ENCODE measurements at regions not wholly inside any gene's neighbourhood (a gene's known extent, or its start where the extent isn't known, plus 50 kb on each side); places are given as distances from the start of the nearest gene placed in this dataset.

DNA sequence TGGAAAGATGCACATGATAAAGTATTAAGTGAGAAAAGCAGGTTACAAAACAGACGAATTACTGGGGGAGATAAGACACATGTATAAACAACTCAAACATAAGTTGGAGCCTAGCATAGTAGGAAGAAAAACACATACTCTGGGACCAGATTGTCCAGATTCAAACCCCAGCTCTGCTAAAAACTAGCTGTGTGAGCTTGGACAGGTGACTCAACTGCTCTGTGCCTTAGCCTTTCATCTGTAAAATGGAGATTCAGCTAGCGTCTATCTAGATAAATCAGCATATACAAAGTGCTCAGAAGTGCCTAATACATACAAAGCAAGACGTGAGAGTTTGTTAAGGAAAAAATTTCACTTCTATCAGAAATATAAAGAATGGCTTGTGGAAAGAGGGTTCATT lies 254.0 kb upstream of the POU3F1 start:
- Histone ChIP-seq H3K4me3 (ENCODE audit: low read depth in 1 of 3, low read length in 3 of 3) (no peak overlapping the region), H3K27ac (ENCODE audit: low read depth in 1 of 3, low read length in 2 of 3) (no peak overlapping the region), H3K27me3 (ENCODE audit: control insufficient read depth in 3 of 3, insufficient read depth in 3 of 3, low read length in 3 of 3) (peaks cover 0 to 4% (median 0%) of the 10 kb centered on the region in 3 donors), H3K36me3 (ENCODE audit: control insufficient read depth in 3 of 3, insufficient read depth in 2 of 3, low read depth in 1 of 3, low read length in 3 of 3) (no peaks in the 10 kb centered on the region), H3K9me3 (ENCODE audit: control insufficient read depth in 2 of 2, insufficient read depth in 1 of 2, low read depth in 1 of 2, low read length in 1 of 2) (no peaks in the 10 kb centered on the region), H3K4me1 (ENCODE audit: control insufficient read depth in 3 of 3, insufficient read depth in 2 of 3, low read depth in 1 of 3, low read length in 2 of 3) (no peaks in the 10 kb centered on the region)
- 52 to 55% (median 54%) methylated on average over 3 of the region's 3 CpGs for WGBS, 3 donors
- DNase-seq (no peak), FAIRE-seq (no peak)

DNA sequence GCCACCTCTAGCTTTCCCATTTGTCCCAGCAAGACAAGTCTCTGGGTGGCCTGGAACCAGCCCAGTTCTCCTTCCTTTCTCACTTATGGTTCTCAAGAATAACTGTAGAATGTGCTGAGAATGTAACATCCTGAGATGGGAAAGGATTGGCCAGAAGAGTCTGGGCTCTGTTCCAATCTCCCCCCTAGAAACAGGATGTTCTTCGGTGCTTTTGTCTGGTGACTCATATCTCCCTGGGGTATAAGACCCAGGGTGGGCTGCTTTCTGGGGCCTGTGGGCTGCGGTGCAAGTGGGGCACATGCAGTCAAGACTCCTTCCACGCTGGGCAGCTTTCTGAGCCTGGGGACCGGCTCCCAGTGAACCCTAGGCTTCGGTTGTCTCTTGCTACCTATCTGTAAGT lies 251.2 kb upstream of the POU3F1 start:
- whole genome bisulfite sequencing, 3 donors = 69 to 72% (median 71%) methylated on average over 5 of the region's 5 CpGs
- no peaks in the 10 kb centered on the region for H3K4me1 ChIP-seq (ENCODE audit: control insufficient read depth in 3 of 3, insufficient read depth in 2 of 3, low read depth in 1 of 3, low read length in 2 of 3)
- peaks cover 0 to 7% (median 4%) of the 10 kb centered on the region in 3 donors for H3K27me3 ChIP-seq (ENCODE audit: control insufficient read depth in 3 of 3, insufficient read depth in 3 of 3, low read length in 3 of 3)
- no peak overlapping the region for H3K27ac ChIP-seq (ENCODE audit: low read depth in 1 of 3, low read length in 2 of 3)
- no peaks in the 10 kb centered on the region for H3K9me3 ChIP-seq (ENCODE audit: control insufficient read depth in 2 of 2, insufficient read depth in 1 of 2, low read depth in 1 of 2, low read length in 1 of 2)
- H3K4me3 ChIP-seq (ENCODE audit: low read depth in 1 of 3, low read length in 3 of 3) = no peak overlapping the region
- H3K36me3 ChIP-seq (ENCODE audit: control insufficient read depth in 3 of 3, insufficient read depth in 2 of 3, low read depth in 1 of 3, low read length in 3 of 3) = no peaks in the 10 kb centered on the region
- FAIRE-seq (no peak), DNase-seq (no peak)

DNA sequence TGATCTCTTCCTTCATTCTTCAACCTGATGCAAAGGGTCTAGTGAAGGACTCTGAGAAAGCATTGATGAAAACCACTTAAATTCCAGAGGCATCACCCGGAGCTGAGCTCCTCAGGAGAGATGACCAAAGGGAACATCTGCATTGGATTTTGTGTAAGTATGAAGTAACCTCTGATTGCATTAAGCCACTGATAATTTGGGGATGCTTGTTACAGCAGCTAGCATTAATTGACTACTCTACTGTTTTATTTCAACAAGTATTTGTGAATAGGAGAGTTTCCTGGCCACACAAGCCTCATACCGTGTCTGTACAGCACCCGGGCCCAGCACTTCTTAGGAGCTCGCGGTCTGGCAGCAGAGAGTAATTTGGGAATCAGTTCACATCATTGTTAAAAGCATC lies 250.7 kb upstream of the POU3F1 start:
- no peaks in the 10 kb centered on the region for H3K9me3 ChIP-seq (ENCODE audit: control insufficient read depth in 2 of 2, insufficient read depth in 1 of 2, low read depth in 1 of 2, low read length in 1 of 2)
- H3K4me1 ChIP-seq (ENCODE audit: control insufficient read depth in 3 of 3, insufficient read depth in 2 of 3, low read depth in 1 of 3, low read length in 2 of 3) = no peaks in the 10 kb centered on the region
- no peak overlapping the region for H3K27ac ChIP-seq (ENCODE audit: low read depth in 1 of 3, low read length in 2 of 3)
- 88 to 91% (median 89%) methylated on average over 5 of the region's 5 CpGs for WGBS, 3 donors
- no peaks in the 10 kb centered on the region for H3K36me3 ChIP-seq (ENCODE audit: control insufficient read depth in 3 of 3, insufficient read depth in 2 of 3, low read depth in 1 of 3, low read length in 3 of 3)
- DNase-seq = no peak
- H3K27me3 ChIP-seq (ENCODE audit: control insufficient read depth in 3 of 3, insufficient read depth in 3 of 3, low read length in 3 of 3) = peaks cover 0 to 13% (median 4%) of the 10 kb centered on the region in 3 donors
- no peak overlapping the region for H3K4me3 ChIP-seq (ENCODE audit: low read depth in 1 of 3, low read length in 3 of 3)
- FAIRE-seq = no peak

DNA sequence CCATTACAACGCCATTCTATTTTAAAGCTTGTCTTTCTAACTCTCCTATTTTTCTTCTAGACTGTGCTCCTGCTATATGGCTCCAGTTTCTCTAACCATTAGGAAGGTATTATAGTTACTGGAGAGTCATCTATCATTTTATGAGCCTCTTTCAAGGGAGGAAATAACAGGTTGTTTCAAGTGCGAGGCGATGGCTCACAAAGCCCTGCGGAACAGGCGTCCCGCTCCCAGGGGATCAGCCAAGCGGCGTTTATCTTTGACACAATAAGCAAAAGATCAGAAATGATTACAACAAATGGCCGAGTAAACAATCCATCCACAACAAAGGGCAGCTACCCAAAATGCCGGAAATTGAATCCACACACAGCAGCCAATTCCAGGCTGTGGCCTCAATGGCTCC lies 249.5 kb upstream of the POU3F1 start:
- no peak for FAIRE-seq

GRCh38 chr1:38293567-38293966 lies 247.0 kb upstream of the POU3F1 start:
- no peak for FAIRE-seq

More for the DNA sequence above, 249.5 kb upstream of the POU3F1 start:
- H3K36me3 ChIP-seq (ENCODE audit: control insufficient read depth in 3 of 3, insufficient read depth in 2 of 3, low read depth in 1 of 3, low read length in 3 of 3) = no peaks in the 10 kb centered on the region
- DNase-seq = no peak
- no peak overlapping the region for H3K4me3 ChIP-seq (ENCODE audit: low read depth in 1 of 3, low read length in 3 of 3)
- peaks cover 0 to 24% (median 4%) of the 10 kb centered on the region in 3 donors for H3K27me3 ChIP-seq (ENCODE audit: control insufficient read depth in 3 of 3, insufficient read depth in 3 of 3, low read length in 3 of 3)
- WGBS, 3 donors = 46 to 65% (median 58%) methylated on average over 10 of the region's 10 CpGs
- H3K27ac ChIP-seq (ENCODE audit: low read depth in 1 of 3, low read length in 2 of 3) = no peak overlapping the region
- no peaks in the 10 kb centered on the region for H3K4me1 ChIP-seq (ENCODE audit: control insufficient read depth in 3 of 3, insufficient read depth in 2 of 3, low read depth in 1 of 3, low read length in 2 of 3)
- no peaks in the 10 kb centered on the region for H3K9me3 ChIP-seq (ENCODE audit: control insufficient read depth in 2 of 2, insufficient read depth in 1 of 2, low read depth in 1 of 2, low read length in 1 of 2)

GRCh38 chr1:38292969-38293368 lies 246.4 kb upstream of the POU3F1 start:
- no peak for DNase-seq
- Histone ChIP-seq H3K36me3 (ENCODE audit: control insufficient read depth in 3 of 3, insufficient read depth in 2 of 3, low read depth in 1 of 3, low read length in 3 of 3) (no peaks in the 10 kb centered on the region), H3K27me3 (ENCODE audit: control insufficient read depth in 3 of 3, insufficient read depth in 3 of 3, low read length in 3 of 3) (peaks cover 0 to 24% (median 4%) of the 10 kb centered on the region in 3 donors), H3K27ac (ENCODE audit: low read depth in 1 of 3, low read length in 2 of 3) (no peak overlapping the region), H3K9me3 (ENCODE audit: control insufficient read depth in 2 of 2, insufficient read depth in 1 of 2, low read depth in 1 of 2, low read length in 1 of 2) (no peaks in the 10 kb centered on the region), H3K4me3 (ENCODE audit: low read depth in 1 of 3, low read length in 3 of 3) (no peak overlapping the region), H3K4me1 (ENCODE audit: control insufficient read depth in 3 of 3, insufficient read depth in 2 of 3, low read depth in 1 of 3, low read length in 2 of 3) (no peaks in the 10 kb centered on the region)
- 72 to 90% (median 81%) methylated on average over 3 of the region's 3 CpGs for WGBS, 3 donors
- no peak for FAIRE-seq

More at GRCh38 chr1:38293567-38293966, 247.0 kb upstream of the POU3F1 start:
- H3K4me3 ChIP-seq (ENCODE audit: low read depth in 1 of 3, low read length in 3 of 3) = no peak overlapping the region
- no peak for DNase-seq
- H3K4me1 ChIP-seq (ENCODE audit: control insufficient read depth in 3 of 3, insufficient read depth in 2 of 3, low read depth in 1 of 3, low read length in 2 of 3) = no peaks in the 10 kb centered on the region
- no peak overlapping the region for H3K27ac ChIP-seq (ENCODE audit: low read depth in 1 of 3, low read length in 2 of 3)
- H3K9me3 ChIP-seq (ENCODE audit: control insufficient read depth in 2 of 2, insufficient read depth in 1 of 2, low read depth in 1 of 2, low read length in 1 of 2) = no peaks in the 10 kb centered on the region
- no peaks in the 10 kb centered on the region for H3K36me3 ChIP-seq (ENCODE audit: control insufficient read depth in 3 of 3, insufficient read depth in 2 of 3, low read depth in 1 of 3, low read length in 3 of 3)
- 61 to 88% (median 73%) methylated on average over 4 of the region's 4 CpGs for WGBS, 3 donors
- H3K27me3 ChIP-seq (ENCODE audit: control insufficient read depth in 3 of 3, insufficient read depth in 3 of 3, low read length in 3 of 3) = peaks cover 0 to 24% (median 4%) of the 10 kb centered on the region in 3 donors

DNA sequence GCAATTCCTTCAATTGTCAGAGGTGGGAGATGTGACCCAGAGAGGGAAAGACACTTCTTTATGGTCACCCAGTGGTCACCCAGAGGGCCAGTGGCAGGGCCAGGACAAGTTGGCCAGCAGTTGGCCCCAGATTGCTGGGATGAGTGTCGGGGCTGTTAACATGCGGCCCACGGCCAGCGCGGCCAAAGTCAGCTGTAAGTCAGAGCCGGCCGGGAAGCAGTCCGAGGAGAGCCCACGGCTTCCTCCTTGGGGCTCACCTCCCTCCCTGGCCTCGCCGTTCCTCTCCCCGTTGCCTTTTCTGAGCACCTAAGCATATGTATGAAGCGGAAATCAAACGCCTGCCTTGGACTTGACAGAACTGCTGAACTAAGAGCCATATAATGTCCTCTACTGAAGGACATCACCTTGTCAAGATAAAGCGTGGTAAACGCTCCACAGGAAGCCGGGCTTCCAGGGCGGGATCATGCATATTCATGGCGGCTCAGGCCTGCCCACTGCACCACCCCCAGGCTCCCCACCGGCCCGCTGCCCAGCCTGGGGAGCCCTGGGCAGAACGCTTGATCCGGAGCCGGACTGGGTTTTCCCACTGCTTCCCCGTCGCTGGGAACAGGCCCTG lies 245.4 kb upstream of the POU3F1 start:
- Histone ChIP-seq H3K9me3 (ENCODE audit: control insufficient read depth in 2 of 2, insufficient read depth in 1 of 2, low read depth in 1 of 2, low read length in 1 of 2) (no peaks in the 10 kb centered on the region), H3K27ac (ENCODE audit: low read depth in 1 of 3, low read length in 2 of 3) (no peak overlapping the region), H3K36me3 (ENCODE audit: control insufficient read depth in 3 of 3, insufficient read depth in 2 of 3, low read depth in 1 of 3, low read length in 3 of 3) (no peaks in the 10 kb centered on the region), H3K27me3 (ENCODE audit: control insufficient read depth in 3 of 3, insufficient read depth in 3 of 3, low read length in 3 of 3) (peaks cover 0 to 24% (median 4%) of the 10 kb centered on the region in 3 donors), H3K4me1 (ENCODE audit: control insufficient read depth in 3 of 3, insufficient read depth in 2 of 3, low read depth in 1 of 3, low read length in 2 of 3) (no peaks in the 10 kb centered on the region), H3K4me3 (ENCODE audit: low read depth in 1 of 3, low read length in 3 of 3) (no peak overlapping the region)
- 16 to 29% (median 23%) methylated on average over 26 of the region's 26 CpGs for WGBS, 3 donors
- FAIRE-seq (no peak), DNase-seq (no peak)

GRCh38 chr1:38291336-38291735 lies 244.7 kb upstream of the POU3F1 start:
- DNase-seq (no peak), FAIRE-seq (no peak)
- no peaks in the 10 kb centered on the region for H3K36me3 ChIP-seq (ENCODE audit: control insufficient read depth in 3 of 3, insufficient read depth in 2 of 3, low read depth in 1 of 3, low read length in 3 of 3)
- H3K27me3 ChIP-seq (ENCODE audit: control insufficient read depth in 3 of 3, insufficient read depth in 3 of 3, low read length in 3 of 3) = peaks cover 0 to 24% (median under 1%) of the 10 kb centered on the region in 3 donors
- no peaks in the 10 kb centered on the region for H3K4me1 ChIP-seq (ENCODE audit: control insufficient read depth in 3 of 3, insufficient read depth in 2 of 3, low read depth in 1 of 3, low read length in 2 of 3)
- 28 to 31% (median 29%) methylated on average over 3 of the region's 3 CpGs for WGBS, 3 donors
- no peak overlapping the region for H3K4me3 ChIP-seq (ENCODE audit: low read depth in 1 of 3, low read length in 3 of 3)
- no peaks in the 10 kb centered on the region for H3K9me3 ChIP-seq (ENCODE audit: control insufficient read depth in 2 of 2, insufficient read depth in 1 of 2, low read depth in 1 of 2, low read length in 1 of 2)
- no peak overlapping the region for H3K27ac ChIP-seq (ENCODE audit: low read depth in 1 of 3, low read length in 2 of 3)

DNA sequence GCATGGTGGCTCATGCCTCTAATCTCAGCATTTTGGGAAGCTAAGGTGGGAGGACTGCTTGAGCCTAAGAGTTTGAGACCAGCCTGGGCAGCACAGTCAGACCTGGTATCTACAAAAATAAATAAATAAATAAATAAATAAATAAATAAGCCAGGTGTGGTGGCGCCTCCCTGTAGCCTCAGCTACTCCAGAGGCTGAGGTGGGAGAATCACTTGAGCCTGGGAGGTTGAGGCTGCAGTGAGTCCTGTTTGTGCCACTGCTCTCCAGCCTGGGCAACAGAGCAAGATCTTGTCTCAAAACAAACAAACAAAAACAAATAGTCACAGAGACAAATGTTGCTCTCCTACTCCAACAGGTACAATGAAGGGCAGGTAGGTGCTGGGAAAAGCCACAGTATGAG lies 242.4 kb upstream of the POU3F1 start:
- Histone ChIP-seq H3K36me3 (ENCODE audit: control insufficient read depth in 3 of 3, insufficient read depth in 2 of 3, low read depth in 1 of 3, low read length in 3 of 3) (no peaks in the 10 kb centered on the region), H3K9me3 (ENCODE audit: control insufficient read depth in 2 of 2, insufficient read depth in 1 of 2, low read depth in 1 of 2, low read length in 1 of 2) (no peaks in the 10 kb centered on the region), H3K4me3 (ENCODE audit: low read depth in 1 of 3, low read length in 3 of 3) (no peak overlapping the region), H3K27me3 (ENCODE audit: control insufficient read depth in 3 of 3, insufficient read depth in 3 of 3, low read length in 3 of 3) (peaks cover 0 to 24% (median 8%) of the 10 kb centered on the region in 3 donors), H3K4me1 (ENCODE audit: control insufficient read depth in 3 of 3, insufficient read depth in 2 of 3, low read depth in 1 of 3, low read length in 2 of 3) (no peaks in the 10 kb centered on the region), H3K27ac (ENCODE audit: low read depth in 1 of 3, low read length in 2 of 3) (no peak overlapping the region)
- FAIRE-seq (no peak), DNase-seq (no peak)
- WGBS, 3 donors = 72 to 95% (median 89%) methylated on average over 1 of the region's 1 CpG

All from small intestine (tissue), 7 donors.